ENCODE measurements at regions not wholly inside any gene's neighbourhood (a gene's known extent, or its start where the extent isn't known, plus 50 kb on each side); places are given as distances from the start of the nearest gene placed in this dataset.

DNA sequence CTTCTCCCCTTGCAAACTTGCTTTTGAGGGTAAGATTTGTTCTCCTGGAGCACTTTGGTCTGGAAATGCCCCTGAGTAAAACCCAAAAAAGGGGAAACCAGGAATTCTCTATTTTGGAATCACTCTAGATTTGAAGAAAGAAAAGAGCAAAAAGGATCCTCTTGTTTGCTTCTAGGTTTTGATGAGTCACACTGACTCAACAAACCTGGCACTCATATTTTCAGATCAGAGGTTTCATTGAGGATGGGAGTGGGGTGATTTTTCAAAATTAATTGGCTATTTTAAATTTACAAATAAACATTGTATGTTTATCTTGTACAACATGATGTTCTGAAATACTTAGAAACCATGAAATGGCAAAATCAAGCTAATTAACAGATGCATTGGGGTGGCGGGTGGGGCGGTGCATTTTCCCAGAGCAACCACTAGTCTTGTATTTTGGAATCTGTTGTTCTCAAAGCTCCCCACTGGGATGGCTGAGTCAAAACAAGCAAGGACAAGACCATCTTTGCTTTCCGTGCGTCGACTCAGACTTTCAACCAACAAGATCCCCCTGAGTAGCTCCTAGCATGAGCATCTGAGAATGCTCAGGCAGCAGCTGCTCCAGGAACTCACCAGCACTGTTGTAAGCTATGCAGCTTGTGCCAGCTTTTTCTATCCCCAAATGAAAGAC, 451.4 kb downstream of the WDR72 start:
- no peaks in the 10 kb centered on the region; the same call in 2 of the 3 replicates for H3K9me3 ChIP-seq
- H3K4me2 ChIP-seq: peak overlapping the region; percentile 29
- POLR2A ChIA-PET: no interaction called here
- peak; percentile 49 to 72 for DNase-seq (ENCODE audit: low read depth in 1 of 2, low spot score in 1 of 2)
- TF ChIP-seq BCL3 (IDR thresholded peaks at IDR 0.05) (no peak), ESRRA (IDR thresholded peaks at IDR 0.05; ENCODE audit: borderline replicate concordance, low read length) (no peak), FOSB (CRISPR knock-in tag; IDR thresholded peaks at IDR 0.05) (no peak), CTCF (IDR thresholded peaks at IDR 0.05) (no peak), EHMT2 (IDR thresholded peaks at IDR 0.05; ENCODE audit: low read depth) (no peak), FOSL2 (IDR thresholded peaks at IDR 0.05) (0 out of 2 replicates have a peak, but pooled peaks have one; percentile 41), FOSL2 (CRISPR knock-in tag; IDR thresholded peaks at IDR 0.05) (peak; percentile 79), NFE2L2 (conservative IDR thresholded peaks at IDR 0.05; ENCODE audit: low read length) (peak; percentile 76), JUN (IDR thresholded peaks at IDR 0.05) (no peak), REST (IDR thresholded peaks at IDR 0.05) (no peak), MAFK (IDR thresholded peaks at IDR 0.05; ENCODE audit: partially characterized antibody) (peak; percentile 66), HEYL (CRISPR knock-in tag; IDR thresholded peaks at IDR 0.05) (no peak), ZNF302 (CRISPR knock-in tag; IDR thresholded peaks at IDR 0.05) (0 out of 2 replicates have a peak, but pooled peaks have one; percentile 5), MAZ (IDR thresholded peaks at IDR 0.05; ENCODE audit: borderline replicate concordance, low read depth, low read length) (no peak)
- TF ChIP-seq, protein P1, sequence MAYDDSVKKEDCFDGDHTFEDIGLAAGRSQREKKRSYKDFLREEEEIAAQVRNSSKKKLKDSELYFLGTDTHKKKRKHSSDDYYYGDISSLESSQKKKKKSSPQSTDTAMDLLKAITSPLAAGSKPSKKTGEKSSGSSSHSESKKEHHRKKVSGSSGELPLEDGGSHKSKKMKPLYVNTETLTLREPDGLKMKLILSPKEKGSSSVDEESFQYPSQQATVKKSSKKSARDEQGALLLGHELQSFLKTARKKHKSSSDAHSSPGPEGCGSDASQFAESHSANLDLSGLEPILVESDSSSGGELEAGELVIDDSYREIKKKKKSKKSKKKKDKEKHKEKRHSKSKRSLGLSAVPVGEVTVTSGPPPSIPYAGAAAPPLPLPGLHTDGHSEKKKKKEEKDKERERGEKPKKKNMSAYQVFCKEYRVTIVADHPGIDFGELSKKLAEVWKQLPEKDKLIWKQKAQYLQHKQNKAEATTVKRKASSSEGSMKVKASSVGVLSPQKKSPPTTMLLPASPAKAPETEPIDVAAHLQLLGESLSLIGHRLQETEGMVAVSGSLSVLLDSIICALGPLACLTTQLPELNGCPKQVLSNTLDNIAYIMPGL (CRISPR knock-in tag; IDR thresholded peaks at IDR 0.05; ENCODE audit: borderline replicate concordance): no peak
- TF ChIP-seq, protein P2, sequence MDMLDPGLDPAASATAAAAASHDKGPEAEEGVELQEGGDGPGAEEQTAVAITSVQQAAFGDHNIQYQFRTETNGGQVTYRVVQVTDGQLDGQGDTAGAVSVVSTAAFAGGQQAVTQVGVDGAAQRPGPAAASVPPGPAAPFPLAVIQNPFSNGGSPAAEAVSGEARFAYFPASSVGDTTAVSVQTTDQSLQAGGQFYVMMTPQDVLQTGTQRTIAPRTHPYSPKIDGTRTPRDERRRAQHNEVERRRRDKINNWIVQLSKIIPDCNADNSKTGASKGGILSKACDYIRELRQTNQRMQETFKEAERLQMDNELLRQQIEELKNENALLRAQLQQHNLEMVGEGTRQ (IDR thresholded peaks at IDR 0.05): no peak
- TF ChIP-seq, protein P3, sequence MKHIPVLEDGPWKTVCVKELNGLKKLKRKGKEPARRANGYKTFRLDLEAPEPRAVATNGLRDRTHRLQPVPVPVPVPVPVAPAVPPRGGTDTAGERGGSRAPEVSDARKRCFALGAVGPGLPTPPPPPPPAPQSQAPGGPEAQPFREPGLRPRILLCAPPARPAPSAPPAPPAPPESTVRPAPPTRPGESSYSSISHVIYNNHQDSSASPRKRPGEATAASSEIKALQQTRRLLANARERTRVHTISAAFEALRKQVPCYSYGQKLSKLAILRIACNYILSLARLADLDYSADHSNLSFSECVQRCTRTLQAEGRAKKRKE (CRISPR knock-in tag; IDR thresholded peaks at IDR 0.05; ENCODE audit: low read depth): peak; percentile 55; the same call in 1 of the 2 replicates
- FAIRE-seq: peak; percentile 83
- H3K4me1 ChIP-seq: peaks cover 13% of the 10 kb centered on the region
- CTCF ChIA-PET: interaction anchor here (0.7 to 1.3 kb wide), 3 partner anchors 9 to 229 kb away, joined by 3 to 5 read pairs (median 5); no protein-coding TSS in a partner anchor
- WGBS (ENCODE audit: missing lambda C conversion rate): 37% methylated on average over 5 of the region's 5 CpGs
- ATAC-seq: peak; percentile 57 to 82; a peak in 4 of 6 replicates
- H3K4me3 ChIP-seq: no peak overlapping the region
- peak overlapping the region; percentile 48 to 80 for H3K27ac ChIP-seq
